GM12878 (cell line): ENCODE measurements at regions not wholly inside any gene's neighbourhood (a gene's known extent, or its start where the extent isn't known, plus 50 kb on each side); places are given as distances from the start of the nearest gene placed in this dataset.

Experiments
- ATAC-seq: fragments of 200-7000 bp; cut with Tn5 transposase; 3 replicates; pipeline ENCODE4 v1.9.1; 2020; ENCODE audit warnings: mild to moderate bottlenecking, moderate library complexity
- BruUV-seq: library from RNA; stranded (reverse); fragments of 400-500 nt; replicated peaks from 2 replicates; lab custom pipeline; 2021; lab: Mats Ljungman, UMichigan
- CTCF ChIA-PET: fragments of 300-600 bp; sonication (Branson Sonifier 250); formaldehyde crosslinking; extraction: SDS; loops from one replicate; lab custom pipeline; 2021; ENCODE audit warnings: inconsistent platforms; lab: Yijun Ruan, JAX
- POLR2A ChIA-PET: fragments of 350-600 bp; formaldehyde crosslinking; extraction: SDS; loops from one replicate; lab custom pipeline; 2021; ENCODE audit warnings: inconsistent platforms; lab: Charles Lee
- RAD21 ChIA-PET: fragments of 300-600 bp; sonication (Branson Sonifier 250); formaldehyde crosslinking; loops from one replicate; lab custom pipeline; 2023; ENCODE audit warnings: antibody characterized with exemption; ENCODE audit not compliant: unreplicated experiment; lab: Charles Lee
- SMC1A ChIA-PET: fragments of 300-600 bp; sonication (Branson Sonifier 250); formaldehyde crosslinking; loops from one replicate; lab custom pipeline; 2023; ENCODE audit not compliant: unreplicated experiment, uncharacterized antibody; lab: Charles Lee
- DNase-seq: peaks from one replicate; pipeline ENCODE4 v3.0.0-alpha.2; 2011; ENCODE audit warnings: low read depth, low spot score
- FAIRE-seq: peaks from 3 replicates; lab custom pipeline; 2011; peaks lifted over from hg19 to GRCh38; lab: Jason Lieb, UNC
- H2AFZ ChIP-seq: 2 replicates; pipeline ENCODE4 v1.6.0; 2011; ENCODE audit warnings: low read depth, low read length, control low read depth; ENCODE audit not compliant: control insufficient read depth
- H3K27ac ChIP-seq: 2 replicates; pipeline ENCODE4 v1.5.1; 2011; ENCODE audit warnings: control low read depth; ENCODE audit not compliant: control insufficient read depth, insufficient read depth
- H3K27me3 ChIP-seq, 2 experiments: replicated peaks in 1 of 2; 2 replicates each; pipeline versions ENCODE4 v1.6.0 to v1.6.1; 2011; ENCODE audit warnings: low read length in 1 of 2; ENCODE audit not compliant: control insufficient read depth in 2 of 2, insufficient read depth in 2 of 2
- H3K36me3 ChIP-seq, 2 experiments: 2 replicates each; pipeline ENCODE4 v1.5.1; 2011; ENCODE audit warnings: low read length in 1 of 2; ENCODE audit not compliant: control insufficient read depth in 2 of 2, insufficient read depth in 2 of 2
- H3K4me1 ChIP-seq: 2 replicates; pipeline ENCODE4 v1.6.1; 2011; ENCODE audit warnings: mild to moderate bottlenecking, low read length, moderate library complexity, mixed read lengths; ENCODE audit not compliant: control insufficient read depth, insufficient read depth
- H3K4me2 ChIP-seq: 2 replicates; pipeline ENCODE4 v1.6.0; 2011; ENCODE audit warnings: control low read depth; ENCODE audit not compliant: control insufficient read depth, insufficient read depth
- H3K4me3 ChIP-seq: fragments of 200-600 bp; sonication (generic); 2 replicates; pipeline ENCODE4 v1.5.1; 2016
- H3K79me2 ChIP-seq: 2 replicates; pipeline ENCODE4 v1.6.0; 2011; ENCODE audit warnings: low read length; ENCODE audit not compliant: control insufficient read depth, insufficient read depth
- H3K9ac ChIP-seq: 2 replicates; pipeline ENCODE4 v1.8.0; 2011; ENCODE audit warnings: low read length, control low read depth, mixed read lengths; ENCODE audit not compliant: control insufficient read depth, insufficient read depth
- H3K9me3 ChIP-seq: replicated peaks from 3 replicates; pipeline ENCODE4 v1.5.1; 2011; ENCODE audit warnings: mild to moderate bottlenecking, low read length; ENCODE audit not compliant: control insufficient read depth, insufficient read depth
- H4K20me1 ChIP-seq: 2 replicates; pipeline ENCODE4 v1.6.0; 2011; ENCODE audit not compliant: control insufficient read depth, insufficient read depth
- DPF2 ChIP-seq: fragments of 450-650 bp; IDR thresholded peaks from 2 replicates; pipeline ENCODE4 v1.6.1; 2017; ENCODE audit warnings: mild to moderate bottlenecking
- EP300 ChIP-seq, 2 experiments: fragments of 150-350 bp in 1 of 2; IDR thresholded peaks; 2 replicates each; pipeline ENCODE4 v1.6.1; 2011 to 2012; ENCODE audit warnings: low read depth in 2 of 2, low read length in 2 of 2, borderline replicate concordance in 1 of 2, improper control_type of control experiment in 1 of 2, inconsistent platforms in 1 of 2; ENCODE audit not compliant: control insufficient read depth in 1 of 2
- NFXL1 ChIP-seq: fragments of 450-650 bp; IDR thresholded peaks from 2 replicates; pipeline ENCODE4 v1.6.1; 2017; ENCODE audit warnings: antibody characterized with exemption, mild to moderate bottlenecking, borderline replicate concordance
- NFYA ChIP-seq: IDR thresholded peaks from 2 replicates; pipeline ENCODE4 v1.6.1; 2011; ENCODE audit warnings: low read depth, mild to moderate bottlenecking, low read length, improper control_type of control experiment, borderline replicate concordance
- PAX8 ChIP-seq: fragments of 450-650 bp; IDR thresholded peaks from 2 replicates; pipeline ENCODE4 v1.6.1; 2017; ENCODE audit warnings: mild to moderate bottlenecking, moderate library complexity
- SUZ12 ChIP-seq: fragments of 200-600 bp; sonication (generic); IDR thresholded peaks from one replicate; pipeline ENCODE4 v1.6.1; 2018; ENCODE audit warnings: antibody characterized with exemption, mild to moderate bottlenecking; ENCODE audit not compliant: unreplicated experiment
- TCF7 ChIP-seq: IDR thresholded peaks from 2 replicates; pipeline ENCODE4 v1.6.1; 2014; ENCODE audit warnings: antibody characterized with exemption, borderline replicate concordance
- ZNF207 ChIP-seq: fragments of 450-650 bp; IDR thresholded peaks from 2 replicates; pipeline ENCODE4 v1.6.1; 2014; ENCODE audit warnings: antibody characterized with exemption, mild to moderate bottlenecking, borderline replicate concordance
- ZZZ3 ChIP-seq: IDR thresholded peaks from 2 replicates; pipeline ENCODE4 v1.6.1; 2011; ENCODE audit warnings: low read depth; ENCODE audit not compliant: control insufficient read depth, insufficient read length
- WGBS: methylation state at CpG from one replicate; pipeline ENCODE4 v1.1.6; 2016; ENCODE audit warnings: low lambda C conversion rate; ENCODE audit not compliant: insufficient replicate concordance, insufficient coverage; ENCODE audit errors: missing lambda C conversion rate; 5-methylcytosine and 5-hydroxymethylcytosine counted together
- in situ Hi-C: fragments of 300-500 bp; cut with MboI; formaldehyde crosslinking; loops from 9 replicates; pipeline ENCODE4 v1.14.3; 2018; ENCODE audit warnings: mixed read lengths
- intact Hi-C: fragments of 100-400 bp; cut with micrococcal nuclease; formaldehyde crosslinking; loops from one replicate; pipeline ENCODE4 v1.14.2; 2022; ENCODE audit not compliant: unreplicated experiment

GRCh38 chr13:90427322-90428272 is 919.9 kb upstream of the MIR17HG start (continued):
- no peak for TF ChIP-seq NFXL1

- Histone ChIP-seq H3K27me3 (no peaks in the 10 kb centered on the region), H3K9me3 (no peaks in the 10 kb centered on the region), H3K4me1 (no peaks in the 10 kb centered on the region), H3K9ac (no peak overlapping the region), H2AFZ (no peak overlapping the region), H3K27ac (no peak overlapping the region), H3K4me3 (no peak overlapping the region), H3K79me2 (no peaks in the 10 kb centered on the region), H3K36me3 (no peaks in the 10 kb centered on the region), H3K4me2 (no peak overlapping the region), H4K20me1 (no peaks in the 10 kb centered on the region)
- ChIA-PET POLR2A (no interaction called here), RAD21 (no interaction called here), SMC1A (interaction anchor here (1.3 kb wide), 1 partner anchor 47 kb away, joined by 3 read pairs; no protein-coding TSS in a partner anchor), CTCF (no interaction called here)
- in situ Hi-C loops = no loop called here
- 57% methylated on average over 12 of the region's 12 CpGs for WGBS
- intact Hi-C loops = no loop called here
- DNase-seq (no peak), FAIRE-seq (no peak), ATAC-seq (no peak)
- TF ChIP-seq DPF2 (no peak), SUZ12 (no peak), ZNF207 (no peak), ZZZ3 (no peak), EP300 (IDR thresholded peaks at IDR 0.05; ENCODE audit: borderline replicate concordance in 1 of 2, control insufficient read depth in 1 of 2, low read depth in 2 of 2, low read length in 2 of 2) (no peak), TCF7 (no peak), PAX8 (no peak), NFYA (no peak)
- BruUV-seq = no TSS peak
Observed at GRCh38 chr13:90428522-90429210, 918.8 kb upstream of the MIR17HG start.
